ENCODE measurements at regions not wholly inside any gene's neighbourhood (a gene's known extent, or its start where the extent isn't known, plus 50 kb on each side); places are given as distances from the start of the nearest gene placed in this dataset.

GRCh38 chr3:168624195-168624594, 528.5 kb upstream of the GOLIM4 start:
- peaks cover 4% of the 10 kb centered on the region for H3K4me1 ChIP-seq (ENCODE audit: insufficient read depth)
- TF ChIP-seq CTCF (conservative IDR thresholded peaks at IDR 0.05; ENCODE audit: low read depth in 2 of 2) (no peak), POLR2AphosphoS5 (IDR thresholded peaks at IDR 0.05; ENCODE audit: low read depth) (no peak), STAT1 (IDR thresholded peaks at IDR 0.05; ENCODE audit: unreplicated experiment) (no peak), EZH2phosphoT487 (IDR thresholded peaks at IDR 0.05; ENCODE audit: unreplicated experiment) (no peak), CREB1 (CRISPR knock-in tag; IDR thresholded peaks at IDR 0.05; ENCODE audit: low read depth) (no peak), ZNF462 (CRISPR knock-in tag; IDR thresholded peaks at IDR 0.05) (no peak), ZNF331 (CRISPR knock-in tag; IDR thresholded peaks at IDR 0.05; ENCODE audit: low read depth) (no peak)
- no peaks in the 10 kb centered on the region for H3K9me3 Mint-ChIP-seq
- no peaks in the 10 kb centered on the region for H3F3A ChIP-seq (replicated peaks; ENCODE audit: low read depth)
- H3K27me3 ChIP-seq (ENCODE audit: insufficient read depth): no peaks in the 10 kb centered on the region
- no peaks in the 10 kb centered on the region for H3K36me3 ChIP-seq (ENCODE audit: insufficient read depth)
- H3K4me1 Mint-ChIP-seq: peaks cover 39% of the 10 kb centered on the region
- no peak overlapping the region; the same call in 1 of the 2 replicates for H3K27ac Mint-ChIP-seq
- no peaks in the 10 kb centered on the region for H3K79me2 ChIP-seq (replicated peaks; ENCODE audit: insufficient read depth)
- no peak overlapping the region for H3K4me2 ChIP-seq
- H2AFZ ChIP-seq: no peak overlapping the region
- H3K4me3 Mint-ChIP-seq: no peak overlapping the region
- H4K20me1 ChIP-seq (replicated peaks; ENCODE audit: insufficient read depth): no peaks in the 10 kb centered on the region
- ATAC-seq (no peak), DNase-seq (ENCODE audit: low spot score) (no peak)
- no peak overlapping the region for H3K4me3 ChIP-seq
- H3K36me3 Mint-ChIP-seq (ENCODE audit: low read depth): no peaks in the 10 kb centered on the region
- H3K27me3 Mint-ChIP-seq (ENCODE audit: insufficient read depth, low read depth, poor library complexity): peaks cover 3% of the 10 kb centered on the region
- no peak overlapping the region for H3K27ac ChIP-seq (ENCODE audit: low read depth)
- H3K9me2 ChIP-seq (ENCODE audit: insufficient read depth): no peaks in the 10 kb centered on the region

Data from GM23338 (cell line).